Neural crest cell (in vitro differentiated cells): ENCODE measurements at regions not wholly inside any gene's neighbourhood (a gene's known extent, or its start where the extent isn't known, plus 50 kb on each side); places are given as distances from the start of the nearest gene placed in this dataset.

ENCODE experiments used
- DNase-seq: peaks from one replicate; pipeline ENCODE4 v3.0.0; 2021; ENCODE audit warnings: low read depth, mixed read lengths, low spot score
- H3K27ac Mint-ChIP-seq: one replicate; pipeline ENCODE4 v1.8.0; 2021; ENCODE audit warnings: mild to moderate bottlenecking, mixed read lengths; ENCODE audit not compliant: unreplicated experiment
- H3K27me3 Mint-ChIP-seq: 2 replicates; pipeline ENCODE4 v1.8.0; 2021; ENCODE audit warnings: low read depth, mild to moderate bottlenecking, mixed read lengths
- H3K36me3 Mint-ChIP-seq: 2 replicates; pipeline ENCODE4 v1.8.0; 2021; ENCODE audit warnings: low read depth, mild to moderate bottlenecking, mixed read lengths
- H3K4me1 Mint-ChIP-seq: 2 replicates; pipeline ENCODE4 v1.8.0; 2021; ENCODE audit warnings: mixed read lengths
- H3K4me3 Mint-ChIP-seq: one replicate; pipeline ENCODE4 v1.8.0; 2021; ENCODE audit warnings: mild to moderate bottlenecking, mixed read lengths
- H3K9me3 Mint-ChIP-seq: 2 replicates; pipeline ENCODE4 v1.8.0; 2021; ENCODE audit warnings: mixed read lengths
- CTCF ChIP-seq: fragments of 200-600 bp; sonication (generic); conservative IDR thresholded peaks from 2 replicates; pipeline ENCODE4 v1.5.0; 2021; ENCODE audit warnings: antibody characterized with exemption, mild to moderate bottlenecking

GRCh38 chr7:52647046-52647445 lies 388.4 kb upstream of the POM121L12 start:
- TF ChIP-seq CTCF = no peak
- Mint-ChIP-seq H3K27ac (no peak overlapping the region), H3K36me3 (no peaks in the 10 kb centered on the region), H3K4me1 (no peaks in the 10 kb centered on the region), H3K4me3 (no peak overlapping the region), H3K9me3 (peaks cover 6% of the 10 kb centered on the region), H3K27me3 (no peaks in the 10 kb centered on the region)
- no peak for DNase-seq

- DNase-seq = no peak
- Mint-ChIP-seq H3K9me3 (no peaks in the 10 kb centered on the region), H3K4me3 (no peak overlapping the region), H3K4me1 (no peaks in the 10 kb centered on the region), H3K27ac (no peak overlapping the region), H3K27me3 (no peaks in the 10 kb centered on the region), H3K36me3 (no peaks in the 10 kb centered on the region)
- no peak for TF ChIP-seq CTCF
Observed at GRCh38 chr7:52639981-52640380, 395.5 kb upstream of the POM121L12 start.

- no peak for DNase-seq
- H3K4me1 Mint-ChIP-seq = no peaks in the 10 kb centered on the region
- no peaks in the 10 kb centered on the region for H3K36me3 Mint-ChIP-seq
- H3K9me3 Mint-ChIP-seq = no peaks in the 10 kb centered on the region
- H3K27me3 Mint-ChIP-seq = no peaks in the 10 kb centered on the region
- H3K4me3 Mint-ChIP-seq = no peak overlapping the region
- TF ChIP-seq CTCF = no peak
- H3K27ac Mint-ChIP-seq = no peak overlapping the region
Observed at GRCh38 chr7:52639126-52639525, 396.3 kb upstream of the POM121L12 start.

GRCh38 chr7:52635021-52635420 lies 400.4 kb upstream of the POM121L12 start:
- H3K36me3 Mint-ChIP-seq = no peaks in the 10 kb centered on the region
- no peaks in the 10 kb centered on the region for H3K27me3 Mint-ChIP-seq
- no peak for DNase-seq
- no peaks in the 10 kb centered on the region for H3K4me1 Mint-ChIP-seq
- H3K27ac Mint-ChIP-seq = no peak overlapping the region
- no peak for TF ChIP-seq CTCF
- no peak overlapping the region for H3K4me3 Mint-ChIP-seq
- H3K9me3 Mint-ChIP-seq = peaks cover 2% of the 10 kb centered on the region

- no peak for DNase-seq
- no peak overlapping the region for H3K27ac Mint-ChIP-seq
- no peak overlapping the region for H3K4me3 Mint-ChIP-seq
- peaks cover 5% of the 10 kb centered on the region for H3K9me3 Mint-ChIP-seq
- no peak for TF ChIP-seq CTCF
- H3K4me1 Mint-ChIP-seq = no peaks in the 10 kb centered on the region
- no peaks in the 10 kb centered on the region for H3K36me3 Mint-ChIP-seq
- no peaks in the 10 kb centered on the region for H3K27me3 Mint-ChIP-seq
Observed at GRCh38 chr7:52620849-52621248, 414.6 kb upstream of the POM121L12 start.

GRCh38 chr7:52616552-52616951 lies 418.9 kb upstream of the POM121L12 start:
- H3K27ac Mint-ChIP-seq = no peak overlapping the region
- H3K9me3 Mint-ChIP-seq = peaks cover 6% of the 10 kb centered on the region
- no peaks in the 10 kb centered on the region for H3K27me3 Mint-ChIP-seq
- DNase-seq = no peak
- no peaks in the 10 kb centered on the region for H3K36me3 Mint-ChIP-seq
- no peak for TF ChIP-seq CTCF
- H3K4me1 Mint-ChIP-seq = no peaks in the 10 kb centered on the region
- no peak overlapping the region for H3K4me3 Mint-ChIP-seq
